OCI-LY3 (cell line): ENCODE measurements at regions not wholly inside any gene's neighbourhood (a gene's known extent, or its start where the extent isn't known, plus 50 kb on each side); places are given as distances from the start of the nearest gene placed in this dataset.

Source experiments
- H2AFZ ChIP-seq: fragments of 200-600, 300-600 bp; shearing (Covaris generic); 2 replicates; pipeline ENCODE4 v1.6.0; 2014; ENCODE audit warnings: antibody characterized with exemption, low read depth, low read length
- H3K27ac ChIP-seq: fragments of 200-600, 300-600 bp; sonication (generic); 2 replicates; pipeline ENCODE4 v1.5.1; 2014; ENCODE audit warnings: mild to moderate bottlenecking, low read length, moderate library complexity, mixed read lengths
- H3K27me3 ChIP-seq: fragments of 200-600, 300-600 bp; sonication (generic); 2 replicates; pipeline ENCODE4 v1.6.1; 2014; ENCODE audit warnings: low read depth, low read length, mixed read lengths
- H3K36me3 ChIP-seq: fragments of 200-600, 300-600 bp; sonication (generic); replicated peaks from 2 replicates; pipeline ENCODE3; 2014; ENCODE audit warnings: low read depth, low read length, mixed read lengths
- H3K4me1 ChIP-seq: fragments of 300-600, 200-600 bp; sonication (generic); 2 replicates; pipeline ENCODE4 v1.6.1; 2014; ENCODE audit warnings: low read length, mixed read lengths
- H3K4me2 ChIP-seq: fragments of 200-600, 300-600 bp; sonication (generic); 2 replicates; pipeline ENCODE4 v1.6.1; 2014; ENCODE audit warnings: low read length, mixed read lengths
- H3K4me3 ChIP-seq: fragments of 300-600, 200-600 bp; sonication (generic); 2 replicates; pipeline ENCODE4 v1.5.1; 2014; ENCODE audit warnings: antibody characterized with exemption, mild to moderate bottlenecking, low read length, moderate library complexity
- H3K79me2 ChIP-seq: fragments of 300-600, 200-600 bp; shearing (Covaris generic); 2 replicates; pipeline ENCODE4 v1.6.1; 2014; ENCODE audit warnings: mild to moderate bottlenecking, low read length, mixed read lengths
- H3K9ac ChIP-seq: fragments of 300-600, 200-600 bp; shearing (Covaris generic); 2 replicates; pipeline ENCODE4 v1.6.0; 2014; ENCODE audit warnings: mild to moderate bottlenecking, low read length, moderate library complexity
- H3K9me3 ChIP-seq: fragments of 200-600, 300-600 bp; shearing (Covaris generic); 2 replicates; pipeline ENCODE4 v1.6.1; 2014; ENCODE audit warnings: low read length, mixed read lengths; ENCODE audit not compliant: insufficient read depth
- H4K20me1 ChIP-seq: fragments of 200-600, 300-600 bp; sonication (generic); 2 replicates; pipeline ENCODE4 v1.6.1; 2016; ENCODE audit warnings: low read length, mixed read lengths; ENCODE audit not compliant: insufficient read depth
- CTCF ChIP-seq: fragments of 200-600, 300-600 bp; sonication (generic); IDR thresholded peaks from 2 replicates; pipeline ENCODE4 v1.5.1; 2014; ENCODE audit warnings: antibody characterized with exemption, low read length, low read depth
- EZH2phosphoT487 ChIP-seq: fragments of 200-600 bp; shearing (Covaris generic); IDR thresholded peaks from 2 replicates; pipeline ENCODE4 v1.6.1; 2018; ENCODE audit warnings: antibody characterized with exemption, mixed run types, low read depth

- Histone ChIP-seq H3K27ac (no peak overlapping the region), H2AFZ (no peak overlapping the region), H3K9me3 (no peaks in the 10 kb centered on the region), H3K9ac (no peak overlapping the region), H4K20me1 (no peaks in the 10 kb centered on the region), H3K4me1 (no peaks in the 10 kb centered on the region), H3K4me2 (no peak overlapping the region), H3K27me3 (no peaks in the 10 kb centered on the region), H3K4me3 (no peak overlapping the region), H3K79me2 (no peaks in the 10 kb centered on the region), H3K36me3 (no peaks in the 10 kb centered on the region)
- TF ChIP-seq CTCF = no peak
Observed at GRCh38 chr3:81955878-81956277, 194.4 kb upstream of the GBE1 start.

GRCh38 chr3:81953111-81953510, 191.7 kb upstream of the GBE1 start:
- no peak overlapping the region for H3K4me3 ChIP-seq
- H3K27me3 ChIP-seq = no peaks in the 10 kb centered on the region
- no peaks in the 10 kb centered on the region for H3K4me1 ChIP-seq
- no peaks in the 10 kb centered on the region for H3K9me3 ChIP-seq
- H3K9ac ChIP-seq = no peak overlapping the region
- no peak overlapping the region for H2AFZ ChIP-seq
- no peak overlapping the region for H3K27ac ChIP-seq
- no peaks in the 10 kb centered on the region for H3K79me2 ChIP-seq
- no peak overlapping the region for H3K4me2 ChIP-seq
- no peaks in the 10 kb centered on the region for H3K36me3 ChIP-seq
- TF ChIP-seq CTCF = no peak
- TF ChIP-seq EZH2phosphoT487 = no peak
- no peaks in the 10 kb centered on the region for H4K20me1 ChIP-seq

GRCh38 chr3:81952141-81952540, 190.7 kb upstream of the GBE1 start:
- no peak overlapping the region for H3K27ac ChIP-seq
- no peak overlapping the region for H3K4me2 ChIP-seq
- no peaks in the 10 kb centered on the region for H3K9me3 ChIP-seq
- no peaks in the 10 kb centered on the region for H3K79me2 ChIP-seq
- no peak overlapping the region for H3K9ac ChIP-seq
- H3K4me1 ChIP-seq = no peaks in the 10 kb centered on the region
- no peak overlapping the region for H2AFZ ChIP-seq
- H4K20me1 ChIP-seq = no peaks in the 10 kb centered on the region
- H3K36me3 ChIP-seq = no peaks in the 10 kb centered on the region
- H3K27me3 ChIP-seq = no peaks in the 10 kb centered on the region
- no peak overlapping the region for H3K4me3 ChIP-seq
- TF ChIP-seq EZH2phosphoT487 (no peak), CTCF (no peak)

GRCh38 chr3:81951636-81952035, 190.2 kb upstream of the GBE1 start:
- TF ChIP-seq CTCF (no peak), EZH2phosphoT487 (no peak)
- no peak overlapping the region for H2AFZ ChIP-seq
- no peak overlapping the region for H3K9ac ChIP-seq
- no peaks in the 10 kb centered on the region for H3K27me3 ChIP-seq
- no peak overlapping the region for H3K4me2 ChIP-seq
- no peaks in the 10 kb centered on the region for H3K9me3 ChIP-seq
- H3K36me3 ChIP-seq = no peaks in the 10 kb centered on the region
- no peak overlapping the region for H3K4me3 ChIP-seq
- H4K20me1 ChIP-seq = no peaks in the 10 kb centered on the region
- no peaks in the 10 kb centered on the region for H3K79me2 ChIP-seq
- H3K27ac ChIP-seq = no peak overlapping the region
- H3K4me1 ChIP-seq = no peaks in the 10 kb centered on the region
